ENCODE measurements at regions not wholly inside any gene's neighbourhood (a gene's known extent, or its start where the extent isn't known, plus 50 kb on each side); places are given as distances from the start of the nearest gene placed in this dataset.

- TF ChIP-seq CTCF (IDR thresholded peaks at IDR 0.05) (no peak), ZFX (IDR thresholded peaks at IDR 0.05; ENCODE audit: borderline replicate concordance) (no peak)
These were observed 123.2 kb upstream of the VGLL2 start for GRCh38 chr6:117142142-117142541.

All from 22Rv1 (cell line).